HepG2 (cell line): ENCODE measurements at regions not wholly inside any gene's neighbourhood (a gene's known extent, or its start where the extent isn't known, plus 50 kb on each side); places are given as distances from the start of the nearest gene placed in this dataset.

Experiments used
- BORCS8-MEF2B ChIP-seq: sonication (generic); formaldehyde crosslinking; IDR thresholded peaks from 2 replicates; pipeline ENCODE4 v1.8.0; 2022; ENCODE audit warnings: mild to moderate bottlenecking, missing genetic modification reagents
- EP300 ChIP-seq, 3 experiments: sonication (generic) in 1 of 3; formaldehyde crosslinking in 1 of 3; IDR thresholded peaks; 2 replicates each; pipeline versions ENCODE4 v1.5.1 to v1.6.1; 2011 to 2020; ENCODE audit warnings: low read depth in 2 of 3, low read length in 2 of 3, borderline replicate concordance in 1 of 3, improper control_type of control experiment in 1 of 3, mild to moderate bottlenecking in 1 of 3, missing genetic modification reagents in 1 of 3, moderate library complexity in 1 of 3
- FOXP1 ChIP-seq, 2 experiments: fragments of 450-650 bp in 1 of 2; IDR thresholded peaks; 2 replicates each; pipeline ENCODE4 v1.6.1; 2017 to 2018; ENCODE audit warnings: antibody characterized with exemption in 1 of 2
- KDM6A ChIP-seq: IDR thresholded peaks from 2 replicates; pipeline ENCODE4 v1.6.1; 2016; ENCODE audit warnings: low read depth
- POGK ChIP-seq: sonication (generic); formaldehyde crosslinking; conservative IDR thresholded peaks from 2 replicates; pipeline ENCODE4 v1.8.0; 2022; ENCODE audit warnings: mild to moderate bottlenecking, moderate library complexity, missing genetic modification reagents
- TFAP4 ChIP-seq: sonication (generic); IDR thresholded peaks from 2 replicates; pipeline ENCODE4 v1.6.1; 2016; ENCODE audit warnings: low read depth, borderline replicate concordance
- ZNF770 ChIP-seq: sonication (generic); formaldehyde crosslinking; IDR thresholded peaks from 2 replicates; pipeline ENCODE4 v1.5.0; 2020; ENCODE audit warnings: mild to moderate bottlenecking, missing genetic modification reagents

DNA sequence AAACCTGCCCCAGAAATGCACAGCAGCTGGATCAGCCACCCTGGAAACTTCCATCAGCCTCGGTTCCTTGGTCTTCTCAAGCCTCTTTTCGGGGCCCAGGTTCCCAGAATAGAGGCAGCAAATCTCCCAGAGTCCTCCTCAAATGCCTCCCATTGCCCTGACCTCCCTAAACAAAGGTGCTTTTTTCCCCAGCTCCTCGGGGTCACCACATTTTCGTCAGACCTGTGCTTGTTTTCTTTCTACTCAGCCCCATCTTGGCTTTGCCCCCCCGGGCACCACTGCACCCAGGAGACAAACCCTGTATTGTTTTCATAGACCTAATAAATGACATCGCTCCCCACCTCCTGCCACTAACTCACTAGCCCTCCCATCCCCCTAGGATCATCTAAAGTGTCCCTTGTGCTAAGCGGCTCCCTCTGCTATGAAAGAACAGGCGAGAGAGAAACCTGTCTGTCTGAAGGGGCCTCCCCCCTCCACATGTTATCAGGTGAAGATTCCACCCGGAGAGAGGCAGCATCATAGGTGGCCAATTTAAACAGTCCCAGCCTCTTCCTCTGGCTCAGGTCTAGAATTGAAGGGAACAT lies 451.1 kb downstream of the SOX9 start (continued):
- TF ChIP-seq POGK (CRISPR knock-in tag): 0 out of 2 replicates have a peak, but pooled peaks have one; percentile 24
- no peak for TF ChIP-seq BORCS8-MEF2B (CRISPR knock-in tag)
- TF ChIP-seq EP300 (IDR thresholded peaks at IDR 0.05; ENCODE audit: low read depth in 2 of 2, low read length in 2 of 2): peak; percentile 14 to 88; a peak in 2 of 4 replicates
- TF ChIP-seq EP300 (CRISPR knock-in tag; IDR thresholded peaks at IDR 0.05; ENCODE audit: borderline replicate concordance): peak; percentile 80
- 0 out of 2 replicates have a peak, but pooled peaks have one; percentile 29 for TF ChIP-seq KDM6A (CRISPR knock-in tag)
- no peak for TF ChIP-seq FOXP1 (IDR thresholded peaks at IDR 0.05)
- TF ChIP-seq FOXP1 (CRISPR knock-in tag; IDR thresholded peaks at IDR 0.05): peak; percentile 50; the same call in 1 of the 2 replicates
- TF ChIP-seq ZNF770 (CRISPR knock-in tag): peak; percentile 81
- peak; percentile 67; the same call in 1 of the 2 replicates for TF ChIP-seq TFAP4
